MM.1S (cell line): ENCODE measurements at regions not wholly inside any gene's neighbourhood (a gene's known extent, or its start where the extent isn't known, plus 50 kb on each side); places are given as distances from the start of the nearest gene placed in this dataset.
"Not testable (repeated sequence)": the region's sequence is repeated elsewhere in the genome, so short reads cannot be mapped to it uniquely, and the experiment has no call there.

ENCODE experiments used
- EZH2 ChIP-seq: fragments of 300-600 bp; sonication (generic); optimal IDR thresholded peaks from 2 replicates; pipeline ENCODE3; 2017; ENCODE audit warnings: low read depth, mild to moderate bottlenecking, antibody characterized with exemption, low read length, mixed read lengths
- TF ChIP-seq, protein P1 (sequence below): fragments of 300-600 bp; sonication (generic); IDR thresholded peaks from 2 replicates; pipeline ENCODE4 v1.5.1; 2016; ENCODE audit warnings: antibody characterized with exemption, low read length, mixed read lengths

DNA sequence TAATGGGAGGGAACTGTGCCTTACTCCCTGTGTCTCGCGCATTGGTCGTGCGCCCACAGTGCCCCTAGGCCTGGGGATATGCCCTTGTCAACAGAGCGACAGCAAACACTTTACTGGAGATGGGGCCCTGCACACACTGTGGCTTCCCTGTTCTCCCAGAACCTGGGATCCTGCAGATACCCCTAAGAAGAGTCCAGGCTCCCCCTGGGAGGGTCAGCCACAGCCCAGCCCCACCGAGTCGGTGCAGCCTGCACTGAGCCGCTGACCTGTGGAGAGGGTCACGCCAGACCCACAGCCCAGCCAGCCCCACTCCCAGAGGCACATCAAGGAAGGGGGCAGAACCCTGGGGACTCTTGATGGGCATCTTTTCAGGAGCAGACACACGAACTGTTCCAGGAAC is 480.3 kb downstream of the TMEM121 start:
- TF ChIP-seq, protein P1, sequence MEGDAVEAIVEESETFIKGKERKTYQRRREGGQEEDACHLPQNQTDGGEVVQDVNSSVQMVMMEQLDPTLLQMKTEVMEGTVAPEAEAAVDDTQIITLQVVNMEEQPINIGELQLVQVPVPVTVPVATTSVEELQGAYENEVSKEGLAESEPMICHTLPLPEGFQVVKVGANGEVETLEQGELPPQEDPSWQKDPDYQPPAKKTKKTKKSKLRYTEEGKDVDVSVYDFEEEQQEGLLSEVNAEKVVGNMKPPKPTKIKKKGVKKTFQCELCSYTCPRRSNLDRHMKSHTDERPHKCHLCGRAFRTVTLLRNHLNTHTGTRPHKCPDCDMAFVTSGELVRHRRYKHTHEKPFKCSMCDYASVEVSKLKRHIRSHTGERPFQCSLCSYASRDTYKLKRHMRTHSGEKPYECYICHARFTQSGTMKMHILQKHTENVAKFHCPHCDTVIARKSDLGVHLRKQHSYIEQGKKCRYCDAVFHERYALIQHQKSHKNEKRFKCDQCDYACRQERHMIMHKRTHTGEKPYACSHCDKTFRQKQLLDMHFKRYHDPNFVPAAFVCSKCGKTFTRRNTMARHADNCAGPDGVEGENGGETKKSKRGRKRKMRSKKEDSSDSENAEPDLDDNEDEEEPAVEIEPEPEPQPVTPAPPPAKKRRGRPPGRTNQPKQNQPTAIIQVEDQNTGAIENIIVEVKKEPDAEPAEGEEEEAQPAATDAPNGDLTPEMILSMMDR: not testable (repeated sequence)
- not testable (repeated sequence) for TF ChIP-seq EZH2
